ENCODE measurements at regions not wholly inside any gene's neighbourhood (a gene's known extent, or its start where the extent isn't known, plus 50 kb on each side); places are given as distances from the start of the nearest gene placed in this dataset.

DNA sequence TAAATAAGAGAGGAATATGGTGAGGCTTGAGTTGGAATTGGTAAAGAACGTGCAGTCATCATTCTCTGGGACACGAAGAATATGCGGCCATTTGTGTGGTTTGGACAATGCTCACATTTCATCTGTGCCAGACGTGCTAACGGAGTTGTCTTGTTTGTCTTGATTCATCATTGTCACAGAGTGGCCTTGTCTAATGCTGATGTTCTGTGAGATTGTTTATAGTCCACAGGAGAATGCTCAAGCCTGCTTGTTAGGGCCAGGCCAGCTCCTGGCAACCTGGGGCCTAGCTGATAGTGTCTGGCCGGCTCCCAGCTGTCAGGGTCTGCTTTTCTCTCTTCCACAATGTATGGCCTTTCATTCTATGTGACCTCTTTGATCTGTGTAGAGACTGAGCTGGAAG is 384.7 kb downstream of the EDEM1 start:
- no peaks in the 10 kb centered on the region for H3K4me1 ChIP-seq (ENCODE audit: insufficient read depth)
- intact Hi-C loops (cut with DNase I): no loop called here
- DNase-seq: no peak
- H3K9me3 ChIP-seq: no peaks in the 10 kb centered on the region
- TF ChIP-seq POLR2A (IDR thresholded peaks at IDR 0.05): no peak
- TF ChIP-seq, protein P1, sequence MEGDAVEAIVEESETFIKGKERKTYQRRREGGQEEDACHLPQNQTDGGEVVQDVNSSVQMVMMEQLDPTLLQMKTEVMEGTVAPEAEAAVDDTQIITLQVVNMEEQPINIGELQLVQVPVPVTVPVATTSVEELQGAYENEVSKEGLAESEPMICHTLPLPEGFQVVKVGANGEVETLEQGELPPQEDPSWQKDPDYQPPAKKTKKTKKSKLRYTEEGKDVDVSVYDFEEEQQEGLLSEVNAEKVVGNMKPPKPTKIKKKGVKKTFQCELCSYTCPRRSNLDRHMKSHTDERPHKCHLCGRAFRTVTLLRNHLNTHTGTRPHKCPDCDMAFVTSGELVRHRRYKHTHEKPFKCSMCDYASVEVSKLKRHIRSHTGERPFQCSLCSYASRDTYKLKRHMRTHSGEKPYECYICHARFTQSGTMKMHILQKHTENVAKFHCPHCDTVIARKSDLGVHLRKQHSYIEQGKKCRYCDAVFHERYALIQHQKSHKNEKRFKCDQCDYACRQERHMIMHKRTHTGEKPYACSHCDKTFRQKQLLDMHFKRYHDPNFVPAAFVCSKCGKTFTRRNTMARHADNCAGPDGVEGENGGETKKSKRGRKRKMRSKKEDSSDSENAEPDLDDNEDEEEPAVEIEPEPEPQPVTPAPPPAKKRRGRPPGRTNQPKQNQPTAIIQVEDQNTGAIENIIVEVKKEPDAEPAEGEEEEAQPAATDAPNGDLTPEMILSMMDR (IDR thresholded peaks at IDR 0.05): no peak
- TF ChIP-seq EP300 (IDR thresholded peaks at IDR 0.05): no peak
- H3K27ac ChIP-seq: no peak overlapping the region
- no peaks in the 10 kb centered on the region for H3K36me3 ChIP-seq
- no peak overlapping the region for H3K4me3 ChIP-seq
- WGBS, 3 donors: 73 to 84% (median 75%) methylated on average over 6 of the region's 6 CpGs
- H3K27me3 ChIP-seq: no peaks in the 10 kb centered on the region

DNA sequence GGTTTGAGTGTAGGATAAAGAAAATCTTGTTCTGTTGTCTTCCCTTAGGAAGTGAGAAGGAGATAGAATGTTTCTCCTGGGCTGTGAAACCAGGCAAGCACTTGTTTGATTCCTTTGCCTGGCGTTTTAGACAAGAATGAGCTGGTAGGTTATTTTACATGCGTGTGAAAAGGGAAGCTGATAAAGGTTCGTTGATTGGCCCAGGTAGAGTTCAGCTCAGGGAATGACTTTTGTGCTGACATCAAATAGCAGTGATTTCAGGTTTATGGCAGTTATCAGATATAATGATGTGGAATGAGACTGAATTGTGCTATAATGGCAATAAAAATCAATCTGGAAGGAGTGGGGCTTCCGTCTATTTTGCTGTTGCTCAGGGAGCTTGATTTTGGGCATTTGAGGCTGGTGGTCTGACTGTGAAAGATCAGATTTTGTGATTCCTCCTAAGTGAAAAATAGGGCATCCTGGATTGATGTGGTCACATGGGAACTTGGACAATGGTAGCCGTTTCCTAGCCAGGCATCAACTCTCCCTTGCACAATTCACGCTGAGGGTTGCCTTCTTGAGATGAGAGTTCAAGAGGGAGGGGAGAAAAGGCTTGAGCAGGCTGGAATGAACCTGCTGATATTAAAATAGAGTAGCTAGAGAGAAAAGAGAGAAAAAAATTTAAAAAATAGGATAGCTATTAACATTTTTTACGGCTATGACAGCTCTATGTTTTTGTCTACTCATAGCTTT is 388.9 kb downstream of the EDEM1 start:
- 67 to 71% (median 69%) methylated on average over 7 of the region's 7 CpGs for WGBS, 3 donors
- no peak overlapping the region for H3K27ac ChIP-seq
- no peaks in the 10 kb centered on the region for H3K9me3 ChIP-seq
- intact Hi-C loops (cut with DNase I): no loop called here
- no peaks in the 10 kb centered on the region for H3K36me3 ChIP-seq
- H3K27me3 ChIP-seq: no peaks in the 10 kb centered on the region
- H3K4me3 ChIP-seq: no peak overlapping the region
- no peak for DNase-seq
- no peaks in the 10 kb centered on the region for H3K4me1 ChIP-seq (ENCODE audit: insufficient read depth)
- TF ChIP-seq POLR2A (IDR thresholded peaks at IDR 0.05): no peak
- TF ChIP-seq EP300 (IDR thresholded peaks at IDR 0.05): no peak
- TF ChIP-seq, protein P1 (IDR thresholded peaks at IDR 0.05): no peak

DNA sequence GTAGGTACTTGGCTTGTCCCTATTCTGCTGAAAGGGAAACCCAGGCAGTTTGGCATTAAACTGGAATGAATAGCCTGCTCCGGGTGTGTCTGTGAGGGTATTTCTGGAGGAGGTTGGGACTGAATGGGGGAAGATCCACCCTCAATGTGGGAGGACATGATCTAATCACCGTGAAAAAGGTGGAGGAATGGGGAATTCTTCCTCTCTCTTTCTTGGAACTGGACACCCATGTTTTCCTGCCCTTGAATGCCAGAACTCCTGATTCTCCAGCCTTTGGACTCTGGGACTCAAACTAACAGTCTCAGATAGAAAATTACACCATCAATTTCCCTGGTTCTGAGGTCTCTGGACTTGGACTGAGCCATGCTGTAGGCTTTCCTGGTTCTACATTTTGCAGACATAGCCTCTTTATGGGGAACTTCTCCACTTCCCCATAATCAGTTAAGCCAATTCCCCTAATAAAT is 391.7 kb downstream of the EDEM1 start:
- Histone ChIP-seq H3K4me3 (no peak overlapping the region), H3K36me3 (no peaks in the 10 kb centered on the region), H3K27me3 (no peaks in the 10 kb centered on the region), H3K9me3 (no peaks in the 10 kb centered on the region), H3K4me1 (ENCODE audit: insufficient read depth) (no peaks in the 10 kb centered on the region), H3K27ac (no peak overlapping the region)
- TF ChIP-seq POLR2A (IDR thresholded peaks at IDR 0.05): no peak
- intact Hi-C loops (cut with DNase I): no loop called here
- WGBS, 3 donors: 36 to 51% (median 44%) methylated on average over 2 of the region's 2 CpGs
- no peak for DNase-seq

DNA sequence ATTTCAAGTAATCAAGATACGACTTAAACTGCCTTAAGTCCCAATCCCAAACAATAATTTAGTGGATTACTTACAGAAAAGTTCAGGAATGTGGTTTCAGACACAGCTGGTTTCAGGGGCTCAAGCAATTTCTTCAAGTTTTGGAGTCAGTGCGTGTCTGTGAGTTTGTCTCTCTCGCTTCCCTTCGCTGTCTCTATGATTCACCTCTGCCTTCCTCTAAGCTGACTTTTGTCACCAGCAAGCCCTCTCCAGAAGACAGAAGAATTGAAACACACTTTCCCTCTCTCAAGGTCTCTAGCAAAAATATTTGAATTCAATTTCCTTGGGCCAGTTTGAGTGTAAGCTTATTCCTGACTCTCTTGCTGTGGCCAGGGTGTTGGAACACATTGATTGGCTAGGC is 392.4 kb downstream of the EDEM1 start:
- Histone ChIP-seq H3K9me3 (no peaks in the 10 kb centered on the region), H3K4me3 (no peak overlapping the region), H3K36me3 (no peaks in the 10 kb centered on the region), H3K27me3 (no peaks in the 10 kb centered on the region), H3K4me1 (ENCODE audit: insufficient read depth) (no peaks in the 10 kb centered on the region), H3K27ac (no peak overlapping the region)
- 71 to 83% (median 81%) methylated on average over 4 of the region's 4 CpGs for WGBS, 3 donors
- TF ChIP-seq EP300 (IDR thresholded peaks at IDR 0.05) (no peak), POLR2A (IDR thresholded peaks at IDR 0.05) (no peak)
- TF ChIP-seq, protein P1 (IDR thresholded peaks at IDR 0.05): no peak
- intact Hi-C loops (cut with DNase I): no loop called here
- DNase-seq: no peak

DNA sequence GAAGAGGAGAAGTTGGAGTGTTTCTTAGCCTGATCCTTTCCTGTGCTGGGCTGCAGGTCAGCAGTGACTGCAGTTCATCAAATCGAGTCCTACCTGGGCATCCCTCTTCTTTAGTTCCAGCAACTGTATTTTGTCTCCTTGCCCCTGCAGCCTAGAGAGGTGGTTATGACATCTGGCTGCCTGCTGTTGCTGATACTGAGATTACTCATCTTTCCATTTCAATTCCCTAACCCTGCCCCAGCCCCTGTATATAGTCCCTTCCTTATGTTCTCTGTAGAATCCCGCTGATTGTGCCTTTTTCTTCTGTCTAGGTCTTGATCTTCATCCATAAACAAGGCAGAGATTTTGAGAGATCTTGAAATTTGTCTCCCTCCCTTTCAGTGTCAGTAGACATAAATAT is 393.3 kb downstream of the EDEM1 start:
- whole genome bisulfite sequencing, 3 donors: 72 to 91% (median 79%) methylated on average over 2 of the region's 2 CpGs
- intact Hi-C loops (cut with DNase I): no loop called here
- Histone ChIP-seq H3K4me3 (no peak overlapping the region), H3K4me1 (ENCODE audit: insufficient read depth) (no peaks in the 10 kb centered on the region), H3K27me3 (no peaks in the 10 kb centered on the region), H3K9me3 (no peaks in the 10 kb centered on the region), H3K36me3 (no peaks in the 10 kb centered on the region), H3K27ac (no peak overlapping the region)
- DNase-seq: no peak
- TF ChIP-seq POLR2A (IDR thresholded peaks at IDR 0.05) (no peak), EP300 (IDR thresholded peaks at IDR 0.05) (no peak)
- TF ChIP-seq, protein P1 (IDR thresholded peaks at IDR 0.05): no peak
